GM12875 (cell line): ENCODE measurements at regions not wholly inside any gene's neighbourhood (a gene's known extent, or its start where the extent isn't known, plus 50 kb on each side); places are given as distances from the start of the nearest gene placed in this dataset.

Source experiments
- H3K4me3 ChIP-seq: one replicate; pipeline ENCODE4 v1.5.1; 2011; ENCODE audit warnings: low read depth, low read length, control low read depth
- TF ChIP-seq, protein P1 (sequence below): IDR thresholded peaks from 2 replicates; pipeline ENCODE4 v1.5.1; 2011; ENCODE audit warnings: low read depth, mild to moderate bottlenecking, control low read depth, inconsistent platforms, low read length, moderate library complexity, borderline replicate concordance; ENCODE audit not compliant: insufficient read depth

DNA sequence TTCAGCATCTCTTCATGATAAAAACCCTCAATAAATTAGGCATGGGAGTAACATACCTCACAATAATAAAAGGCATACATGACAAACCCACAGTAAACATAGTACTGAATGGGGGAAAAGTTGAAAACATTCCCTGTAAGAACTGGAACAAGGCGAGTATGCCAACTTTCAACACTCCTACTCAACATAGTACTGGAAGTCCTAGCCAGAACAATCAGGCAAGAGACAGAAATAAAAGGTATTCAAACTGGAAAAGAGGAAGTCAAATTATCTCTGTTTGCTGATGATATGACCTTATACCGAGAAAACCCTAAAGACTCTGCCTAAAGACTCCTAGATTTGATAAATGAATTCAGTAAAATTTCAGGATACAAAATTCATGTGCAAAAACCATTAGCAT, 167.6 kb downstream of the TMEM38B start:
- TF ChIP-seq, protein P1, sequence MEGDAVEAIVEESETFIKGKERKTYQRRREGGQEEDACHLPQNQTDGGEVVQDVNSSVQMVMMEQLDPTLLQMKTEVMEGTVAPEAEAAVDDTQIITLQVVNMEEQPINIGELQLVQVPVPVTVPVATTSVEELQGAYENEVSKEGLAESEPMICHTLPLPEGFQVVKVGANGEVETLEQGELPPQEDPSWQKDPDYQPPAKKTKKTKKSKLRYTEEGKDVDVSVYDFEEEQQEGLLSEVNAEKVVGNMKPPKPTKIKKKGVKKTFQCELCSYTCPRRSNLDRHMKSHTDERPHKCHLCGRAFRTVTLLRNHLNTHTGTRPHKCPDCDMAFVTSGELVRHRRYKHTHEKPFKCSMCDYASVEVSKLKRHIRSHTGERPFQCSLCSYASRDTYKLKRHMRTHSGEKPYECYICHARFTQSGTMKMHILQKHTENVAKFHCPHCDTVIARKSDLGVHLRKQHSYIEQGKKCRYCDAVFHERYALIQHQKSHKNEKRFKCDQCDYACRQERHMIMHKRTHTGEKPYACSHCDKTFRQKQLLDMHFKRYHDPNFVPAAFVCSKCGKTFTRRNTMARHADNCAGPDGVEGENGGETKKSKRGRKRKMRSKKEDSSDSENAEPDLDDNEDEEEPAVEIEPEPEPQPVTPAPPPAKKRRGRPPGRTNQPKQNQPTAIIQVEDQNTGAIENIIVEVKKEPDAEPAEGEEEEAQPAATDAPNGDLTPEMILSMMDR = no peak
- H3K4me3 ChIP-seq = no peak overlapping the region

DNA sequence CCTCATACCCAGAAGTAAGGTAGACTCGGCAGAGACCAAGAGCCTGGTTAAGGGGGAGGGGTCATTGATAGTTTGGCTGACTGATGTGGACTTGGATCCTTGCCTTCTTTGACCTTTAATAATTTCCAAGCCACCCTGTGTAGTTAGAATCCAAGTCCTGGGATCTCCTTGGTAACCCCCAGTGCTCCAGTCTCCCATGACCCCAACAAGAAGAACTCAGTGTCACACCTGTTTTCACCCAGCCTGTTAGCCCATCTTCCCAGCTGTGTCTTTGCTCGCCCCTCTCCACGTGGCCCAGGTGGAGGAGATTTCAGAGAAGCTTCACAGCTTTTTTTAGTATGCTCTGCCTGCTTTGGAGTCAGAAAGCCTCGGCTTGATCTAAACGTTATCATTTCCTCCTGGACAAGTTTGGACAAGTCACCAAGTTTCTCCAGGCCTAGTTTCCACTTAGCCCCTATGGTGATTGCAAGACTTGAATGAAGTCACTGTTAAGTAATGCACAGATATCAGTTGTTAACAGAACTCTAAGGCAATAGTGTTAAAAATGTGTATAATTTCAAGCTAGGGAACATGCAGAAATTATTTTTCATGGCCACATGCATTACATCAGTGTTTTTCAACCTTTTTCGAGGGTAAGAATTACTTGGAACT, 170.0 kb downstream of the TMEM38B start:
- no peak overlapping the region for H3K4me3 ChIP-seq
- TF ChIP-seq, protein P1 = no peak

DNA sequence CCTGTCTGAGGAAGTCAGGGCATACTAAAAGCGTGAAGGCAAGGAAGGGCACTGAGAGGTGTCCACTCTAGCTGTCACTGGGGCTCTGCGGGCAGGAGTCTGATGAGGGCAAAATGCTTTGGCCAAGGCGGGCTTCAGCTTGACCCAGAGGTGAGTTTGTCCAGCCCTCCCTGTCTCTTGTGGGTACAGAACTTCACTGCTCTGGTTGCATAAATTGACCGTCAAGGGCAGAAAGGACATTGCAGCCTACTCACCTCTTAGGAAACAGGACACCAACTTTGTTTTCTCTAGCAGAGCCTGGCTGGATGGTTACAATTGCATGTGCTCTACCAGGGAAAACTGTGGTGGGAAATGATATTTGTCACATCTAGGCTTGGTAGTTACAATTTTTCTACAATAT, 170.9 kb downstream of the TMEM38B start:
- no peak overlapping the region for H3K4me3 ChIP-seq
- TF ChIP-seq, protein P1 = no peak

DNA sequence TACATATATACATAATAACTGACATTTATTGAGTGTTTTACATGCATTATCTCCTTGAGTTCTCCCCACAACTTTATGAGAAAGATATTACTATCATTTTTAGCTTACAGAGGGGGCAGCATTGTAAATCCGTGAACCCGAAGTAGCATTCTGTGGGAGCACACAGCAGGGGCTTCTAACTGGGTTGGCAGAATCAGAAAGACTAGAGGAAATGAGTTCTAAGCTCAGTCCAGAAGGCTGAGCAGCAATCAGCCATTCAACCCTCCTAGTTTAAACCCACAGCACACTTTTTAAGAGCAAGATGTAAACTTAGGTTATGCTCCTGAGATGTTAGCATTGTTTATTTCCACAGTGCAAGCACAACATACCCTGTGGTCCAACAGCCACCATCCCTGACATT, 177.2 kb downstream of the TMEM38B start:
- no peak overlapping the region for H3K4me3 ChIP-seq
- TF ChIP-seq, protein P1 = no peak

DNA sequence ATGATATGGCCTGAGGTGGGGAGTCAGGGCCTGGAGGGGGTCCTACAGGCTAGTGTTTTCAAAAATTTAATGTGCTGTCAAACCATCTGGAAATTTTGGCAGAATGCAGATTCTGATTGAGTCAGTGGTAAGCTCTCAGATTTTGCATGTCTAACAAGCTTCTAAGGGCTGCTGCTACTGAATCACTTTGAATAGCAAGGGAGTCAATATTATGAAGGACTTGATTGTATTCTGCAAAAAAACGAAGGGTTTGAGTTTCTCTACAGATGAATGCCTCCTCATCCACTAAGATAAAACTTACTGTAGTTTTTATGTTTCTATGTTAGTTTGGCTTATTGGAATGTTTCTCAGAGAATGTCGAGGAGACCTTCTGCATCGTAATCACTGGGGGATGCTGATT, 179.5 kb downstream of the TMEM38B start:
- TF ChIP-seq, protein P1 = no peak
- H3K4me3 ChIP-seq = no peak overlapping the region

DNA sequence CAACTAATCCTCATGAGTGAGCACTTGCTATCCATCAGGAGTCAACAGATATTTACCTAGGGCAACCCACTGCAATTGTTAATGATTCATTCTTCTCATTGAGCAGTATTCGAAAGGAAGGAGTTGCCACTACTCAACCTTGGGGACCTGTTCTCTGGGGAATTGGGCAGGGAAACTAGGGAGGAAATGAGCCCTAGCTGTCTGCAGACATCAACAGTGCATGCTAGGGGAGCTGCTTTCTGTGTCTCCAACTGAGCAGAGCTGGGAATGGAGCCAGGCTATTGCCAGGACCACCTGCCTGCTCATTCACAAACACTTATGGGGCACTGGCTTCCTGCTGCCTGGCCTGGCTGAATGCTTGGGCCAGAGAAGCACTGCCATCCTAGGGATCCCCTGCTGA, 183.4 kb downstream of the TMEM38B start:
- TF ChIP-seq, protein P1 = no peak
- no peak overlapping the region for H3K4me3 ChIP-seq

DNA sequence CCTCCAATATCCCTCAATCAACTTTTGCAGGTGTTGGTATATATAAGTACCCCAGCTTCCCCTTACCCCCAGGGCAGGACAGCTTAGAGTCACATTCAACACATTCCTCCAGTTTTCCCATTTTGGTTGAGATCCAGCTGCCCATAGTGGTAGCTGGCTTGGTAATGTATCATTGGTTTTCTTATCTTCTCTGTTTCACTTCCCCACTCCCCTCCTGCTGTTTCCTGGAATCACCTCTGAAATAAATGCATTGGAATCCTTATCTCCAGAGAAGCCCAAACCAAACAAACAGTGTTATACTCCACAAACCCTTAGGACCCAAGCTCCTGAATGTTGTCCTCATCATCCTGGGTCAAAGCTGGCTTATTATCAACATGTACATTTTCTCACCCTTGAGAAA, 184.8 kb downstream of the TMEM38B start:
- no peak overlapping the region for H3K4me3 ChIP-seq
- TF ChIP-seq, protein P1 = no peak
